CD4-positive, alpha-beta T cell treated with Interleukin-12 subunit alpha and Interleukin-12 subunit beta, for 1 hour (primary cell): ENCODE measurements at regions not wholly inside any gene's neighbourhood (a gene's known extent, or its start where the extent isn't known, plus 50 kb on each side); places are given as distances from the start of the nearest gene placed in this dataset.

Experiments
- DNase-seq: peaks from one replicate; pipeline ENCODE4 v3.0.0-alpha.2; 2020

DNA sequence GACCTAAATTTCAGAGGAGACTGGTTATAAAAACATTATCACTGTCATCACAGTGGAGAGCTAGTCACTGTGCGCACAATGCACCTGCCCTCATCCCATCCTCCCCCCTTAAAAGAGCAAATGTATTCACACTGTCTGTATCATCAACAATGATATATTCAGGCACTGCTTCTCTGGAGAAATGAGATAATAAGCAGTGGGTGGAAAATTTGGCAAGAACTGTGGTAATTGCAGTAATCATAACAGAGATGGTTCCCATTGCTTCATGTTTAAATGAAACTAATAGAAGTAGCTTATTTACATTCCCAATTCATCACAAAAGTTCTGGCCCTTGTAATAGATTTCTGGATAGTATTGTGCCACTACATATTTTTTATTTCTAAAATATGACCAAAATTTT lies 867.4 kb upstream of the ADGRL2 start:
- DNase-seq = no peak

DNA sequence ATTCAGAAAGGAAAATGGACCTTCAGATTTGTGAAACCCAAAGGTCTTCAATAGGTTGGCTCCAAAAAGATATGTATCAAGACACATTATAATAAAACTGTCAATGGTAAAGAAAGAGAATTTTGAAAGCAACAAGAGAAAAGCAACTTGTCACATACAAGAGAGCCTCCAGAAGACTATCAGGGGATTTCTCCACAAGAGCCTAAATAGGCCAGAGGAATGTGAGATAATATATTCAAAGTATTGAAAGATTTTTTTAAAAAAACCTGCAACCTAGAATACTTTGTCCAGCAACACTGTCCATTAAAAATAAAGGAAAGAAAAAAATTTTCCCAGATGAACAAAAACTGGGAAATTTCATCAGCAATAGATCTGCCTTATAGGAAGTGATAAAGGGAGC lies 869.6 kb upstream of the ADGRL2 start:
- DNase-seq = no peak

DNA sequence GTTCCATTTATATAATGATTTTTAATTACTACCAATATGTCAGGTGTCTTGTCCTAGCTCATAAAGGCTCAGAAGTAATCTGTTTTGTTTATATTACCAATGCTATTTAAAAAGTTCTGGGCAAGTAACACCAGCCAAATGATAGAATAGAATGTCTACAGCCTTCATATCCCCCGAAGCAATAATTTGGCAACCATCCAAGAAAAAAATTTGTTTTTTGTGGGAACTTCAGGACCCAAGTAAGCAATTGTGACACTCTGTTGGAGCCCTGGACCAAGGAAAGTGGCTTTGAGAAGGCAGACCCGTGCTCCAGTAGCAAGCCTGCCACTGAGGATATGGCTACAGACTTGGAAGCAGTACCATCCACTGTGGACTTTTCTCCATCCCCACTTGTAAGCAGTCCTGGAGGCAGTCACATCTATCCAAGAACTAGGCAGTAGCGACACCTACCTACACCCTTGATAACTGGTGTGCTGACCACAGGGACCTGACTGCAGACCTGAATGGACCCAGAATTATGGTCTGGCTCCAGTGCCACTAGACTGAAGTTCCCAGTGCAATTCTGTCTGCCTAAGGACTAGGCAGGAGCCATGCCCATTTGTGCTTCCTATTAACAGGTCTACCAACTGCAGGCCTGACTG lies 870.7 kb upstream of the ADGRL2 start:
- no peak for DNase-seq

DNA sequence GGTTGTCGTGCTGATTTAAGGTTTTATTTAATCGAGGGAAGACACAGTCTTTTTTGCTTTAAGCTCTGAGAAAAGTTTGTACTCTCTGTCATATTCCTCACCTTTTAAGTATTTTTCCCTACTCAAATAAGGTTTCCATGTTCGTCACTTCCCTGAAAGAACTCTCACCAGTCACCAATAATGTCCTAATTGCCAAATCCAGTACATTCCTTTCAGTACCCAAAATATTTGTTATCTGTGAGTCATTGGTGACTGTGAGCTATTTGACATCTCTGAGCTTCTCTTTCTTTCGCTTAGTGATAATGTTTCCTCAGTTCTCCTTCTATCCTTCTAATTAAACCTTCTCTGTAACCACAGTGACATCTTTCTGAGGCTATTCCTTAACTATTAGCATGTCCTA lies 874.2 kb upstream of the ADGRL2 start:
- DNase-seq = no peak

DNA sequence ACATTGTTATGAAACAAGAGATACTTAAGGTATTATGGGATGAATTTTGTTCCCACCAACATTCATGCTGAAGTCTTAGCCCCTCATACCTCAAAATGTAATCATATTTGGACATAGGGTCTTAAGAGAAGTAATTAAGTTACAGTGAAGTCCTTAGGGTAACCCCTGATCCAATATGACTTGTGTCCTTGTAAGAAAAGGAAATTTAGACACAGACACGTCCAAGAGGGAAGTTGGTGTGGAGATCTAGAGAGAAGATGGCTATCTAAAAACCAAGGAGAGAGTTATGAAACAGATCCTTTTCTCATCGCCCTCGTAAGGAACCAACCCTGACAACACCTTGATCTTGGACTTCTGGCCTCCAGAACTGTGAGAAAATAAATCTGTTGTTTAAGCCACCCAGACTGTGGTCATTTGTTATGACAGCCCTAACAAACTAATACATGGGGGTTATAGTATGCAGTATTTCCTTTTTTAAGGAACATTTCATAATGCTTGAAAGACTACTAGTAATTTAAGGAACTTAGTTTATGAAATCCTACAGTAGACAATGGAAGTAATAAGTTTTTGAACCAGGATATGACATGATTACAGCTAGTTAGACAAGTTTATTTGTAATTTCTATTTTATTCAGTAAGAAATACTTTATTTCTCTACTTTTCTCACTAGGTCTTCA lies 875.5 kb upstream of the ADGRL2 start:
- no peak for DNase-seq

DNA sequence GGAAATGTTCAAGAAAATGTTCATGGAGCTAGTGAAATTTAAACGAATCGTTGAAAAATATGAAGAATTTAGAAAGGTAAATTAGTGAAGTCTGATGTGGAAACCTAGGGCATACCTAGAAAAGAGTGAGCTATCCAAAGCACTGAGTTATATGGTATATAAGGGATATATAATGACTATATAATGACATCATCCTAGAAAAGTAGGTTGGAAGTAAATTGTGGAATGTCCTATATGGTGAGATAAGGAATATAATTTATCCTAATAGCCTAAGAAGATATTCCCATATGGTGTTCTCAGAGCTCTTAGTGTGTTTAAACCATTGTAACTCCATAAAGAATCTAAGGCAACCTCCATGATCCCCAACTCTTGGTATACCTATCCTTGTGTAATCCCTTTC lies 876.4 kb upstream of the ADGRL2 start:
- no peak for DNase-seq

DNA sequence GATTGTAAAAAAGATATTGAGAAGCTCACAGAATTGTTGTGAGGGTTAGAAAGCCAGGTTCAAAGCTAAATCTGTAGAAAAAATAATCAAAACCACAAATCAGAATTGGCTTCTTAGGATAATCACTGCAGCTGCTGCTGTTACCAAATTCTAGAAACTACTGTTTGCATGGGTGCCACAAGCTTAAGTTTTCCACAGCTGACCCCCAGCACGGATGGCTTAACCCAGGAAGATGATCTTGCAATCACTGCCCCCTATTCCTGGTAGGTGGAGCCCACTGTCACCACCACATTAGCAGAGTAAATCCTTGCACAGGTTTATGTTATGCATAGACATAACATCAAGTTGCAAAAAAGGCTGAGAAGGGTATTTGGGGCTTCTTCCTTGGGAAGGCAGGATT lies 877.8 kb upstream of the ADGRL2 start:
- no peak for DNase-seq

DNA sequence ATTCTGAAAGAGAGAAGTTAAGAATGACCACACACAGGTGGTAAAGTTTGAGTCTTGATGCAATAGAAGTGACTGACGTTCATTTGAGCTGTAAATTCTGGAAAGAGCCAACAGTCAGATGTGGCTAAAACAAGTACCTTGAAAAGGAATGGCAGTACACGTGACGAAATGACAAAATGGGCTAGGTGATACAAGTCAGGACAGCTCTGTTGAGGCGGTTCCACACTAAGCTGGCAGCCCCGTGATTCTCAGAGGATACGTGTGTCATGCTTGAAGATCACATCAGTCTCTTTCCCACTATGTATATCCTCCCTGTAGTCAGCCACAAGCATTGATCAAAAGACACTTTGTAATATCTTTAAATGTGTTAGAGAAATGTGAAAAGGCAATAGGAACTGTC lies 881.3 kb upstream of the ADGRL2 start:
- no peak for DNase-seq

DNA sequence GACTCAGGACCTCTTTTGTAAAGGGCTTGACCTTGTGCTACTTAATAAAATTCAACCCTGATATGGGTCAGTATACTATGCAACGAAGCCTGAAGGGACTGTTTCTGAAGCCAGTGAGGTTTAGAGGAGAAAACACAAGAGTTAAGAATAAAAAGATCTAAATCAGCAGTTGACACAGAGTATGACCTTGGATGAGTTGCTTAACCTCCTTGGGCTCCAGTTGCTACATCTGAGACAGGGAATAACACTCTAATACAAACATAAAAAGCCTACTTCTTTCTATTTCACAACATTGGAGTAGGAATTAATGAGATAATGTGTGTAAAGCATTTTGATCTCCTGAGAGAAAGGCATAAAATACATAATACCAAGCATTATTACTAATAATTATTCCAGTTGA lies 882.4 kb upstream of the ADGRL2 start:
- DNase-seq = no peak

DNA sequence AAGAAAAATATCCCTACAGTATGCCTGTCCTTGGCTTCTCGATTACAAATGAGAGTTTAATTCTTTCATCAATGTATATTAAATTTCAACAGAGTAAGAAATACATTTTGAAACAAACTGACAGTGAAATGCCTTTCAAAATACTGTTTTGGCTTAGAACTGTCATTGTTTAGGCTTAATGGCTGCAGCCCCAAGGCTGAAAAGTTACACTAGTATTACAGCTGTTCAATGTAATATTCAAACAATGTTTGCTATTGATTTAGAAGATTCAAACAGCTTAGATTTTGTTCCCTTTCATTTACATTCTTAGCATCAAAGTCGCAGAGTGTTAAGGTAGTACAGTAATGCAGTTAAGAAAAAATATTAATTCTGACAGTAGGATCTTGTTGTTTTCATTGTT lies 882.9 kb upstream of the ADGRL2 start:
- DNase-seq = no peak

DNA sequence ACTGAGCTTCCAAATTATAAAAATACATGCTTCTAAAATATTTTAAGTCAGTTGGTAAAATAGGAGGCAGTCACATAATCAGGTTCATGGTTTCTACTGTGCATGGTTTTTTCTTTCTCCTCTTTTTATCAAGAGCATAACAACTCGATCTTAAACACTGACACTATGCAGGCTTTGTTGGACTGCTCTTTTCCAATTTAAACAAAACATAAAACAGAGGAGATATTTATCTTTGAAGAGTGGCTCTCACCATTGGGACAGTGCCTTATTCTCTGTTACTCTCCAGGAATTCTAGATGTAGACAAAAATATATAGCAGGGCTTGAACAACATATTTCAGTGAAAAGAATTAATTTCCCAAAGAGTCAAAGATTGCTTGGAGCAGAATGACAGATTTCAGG lies 883.5 kb upstream of the ADGRL2 start:
- no peak for DNase-seq

DNA sequence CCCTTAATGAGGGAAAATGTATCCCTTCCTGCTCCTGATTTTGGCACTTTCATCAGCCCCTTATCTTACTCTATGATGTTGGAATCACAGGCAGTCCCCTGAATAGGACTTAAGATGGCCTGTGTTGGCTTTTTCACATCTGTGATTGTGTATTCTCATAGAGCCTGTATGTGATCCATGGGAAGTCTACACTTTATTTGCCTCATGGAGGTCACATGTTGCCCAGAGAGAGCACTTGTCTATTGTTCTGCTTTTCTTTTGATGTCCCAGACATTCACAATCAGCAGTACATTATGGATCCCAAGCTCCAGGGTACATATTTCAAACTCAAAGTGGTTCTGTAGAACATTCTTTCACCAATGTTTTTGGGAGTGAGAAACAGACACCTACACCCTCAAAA lies 885.2 kb upstream of the ADGRL2 start:
- no peak for DNase-seq

DNA sequence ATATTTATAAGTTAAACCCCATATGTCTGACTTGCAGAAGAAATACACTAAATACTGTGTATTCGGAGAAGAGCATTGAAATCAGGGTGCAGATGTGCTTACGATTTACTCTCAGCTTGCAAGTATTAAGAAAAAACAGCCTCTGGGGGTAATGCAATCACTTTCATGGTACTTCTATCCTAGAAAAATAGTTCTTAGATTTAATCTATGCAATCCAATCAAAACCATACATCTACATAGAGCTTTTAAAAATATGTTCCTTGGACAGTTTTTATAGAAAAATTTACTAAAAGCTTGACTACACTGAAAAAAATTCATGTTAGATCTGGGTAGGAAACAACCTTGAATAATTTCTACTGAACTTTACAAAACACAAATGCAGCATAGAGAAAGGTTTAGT lies 890.3 kb upstream of the ADGRL2 start:
- DNase-seq = no peak

DNA sequence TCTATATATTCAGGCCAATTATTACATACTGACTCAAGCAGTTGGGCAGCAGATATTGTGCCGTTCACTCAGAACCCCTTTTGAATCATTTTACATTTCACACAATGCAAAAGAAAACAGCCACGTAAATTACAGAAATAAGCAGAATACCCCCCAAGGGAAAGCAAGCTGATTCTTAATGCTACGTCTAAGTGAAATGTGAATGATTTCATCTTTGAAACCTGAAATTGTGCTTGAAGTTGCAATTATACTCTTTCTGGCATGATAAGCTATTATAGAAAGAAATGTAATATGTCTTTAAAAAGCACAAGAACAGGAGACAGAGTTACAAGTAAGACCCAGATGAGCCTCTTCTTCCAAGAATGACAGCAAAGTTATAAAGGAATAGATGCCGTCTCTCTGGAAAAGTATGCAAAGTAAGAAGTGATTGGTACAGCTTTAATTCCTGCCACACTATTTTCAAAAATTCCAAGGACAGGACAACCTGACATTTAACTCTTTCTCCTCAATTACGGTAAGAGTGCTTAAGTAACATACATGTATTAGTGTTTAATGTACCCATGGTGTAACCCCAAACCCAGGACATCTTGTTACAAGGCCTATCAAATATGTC lies 891.5 kb upstream of the ADGRL2 start:
- DNase-seq = no peak

DNA sequence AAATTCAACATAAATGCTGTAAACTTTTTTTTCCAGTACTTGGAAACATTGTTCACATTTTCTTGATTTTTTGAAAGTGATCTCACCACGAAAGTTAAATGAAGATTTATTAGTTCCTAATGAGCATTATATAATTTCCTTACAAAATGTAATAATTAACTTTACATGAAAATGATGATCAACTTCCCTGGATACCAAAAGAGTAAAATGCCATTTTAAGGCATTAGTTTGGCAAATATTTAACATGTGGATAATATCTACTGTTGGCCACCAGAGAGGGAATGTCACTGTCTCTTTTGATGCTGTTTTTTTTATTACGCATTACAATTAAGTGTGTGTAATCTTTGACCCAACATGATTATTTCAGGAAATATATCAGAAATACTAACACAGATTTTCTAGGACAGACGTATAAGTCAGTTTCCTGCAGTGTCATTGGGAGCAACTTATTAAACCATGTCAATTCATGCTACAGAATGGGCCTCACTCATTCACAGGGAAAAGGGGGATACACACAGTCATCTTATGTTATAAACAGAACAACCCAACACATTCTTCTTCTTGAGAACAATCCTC lies 903.9 kb upstream of the ADGRL2 start:
- no peak for DNase-seq

DNA sequence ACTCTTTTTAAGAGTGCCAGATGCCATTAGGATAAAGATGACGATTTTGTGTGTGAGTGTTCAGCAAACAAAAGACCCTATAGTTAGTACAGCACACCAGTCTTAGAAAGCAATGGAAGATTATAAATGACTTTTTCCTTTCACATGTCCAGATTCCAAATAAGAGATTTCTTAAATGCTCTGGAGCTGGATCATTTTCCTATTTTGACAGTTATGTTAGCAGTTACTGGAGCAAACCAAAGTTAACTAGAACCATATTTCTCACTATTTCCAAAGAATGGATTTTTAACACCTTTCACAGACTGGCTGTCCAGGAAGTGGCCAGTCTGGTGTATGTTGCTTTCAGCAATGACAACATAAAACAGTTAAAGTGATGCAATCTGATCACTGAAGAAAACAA lies 905.8 kb upstream of the ADGRL2 start:
- no peak for DNase-seq

DNA sequence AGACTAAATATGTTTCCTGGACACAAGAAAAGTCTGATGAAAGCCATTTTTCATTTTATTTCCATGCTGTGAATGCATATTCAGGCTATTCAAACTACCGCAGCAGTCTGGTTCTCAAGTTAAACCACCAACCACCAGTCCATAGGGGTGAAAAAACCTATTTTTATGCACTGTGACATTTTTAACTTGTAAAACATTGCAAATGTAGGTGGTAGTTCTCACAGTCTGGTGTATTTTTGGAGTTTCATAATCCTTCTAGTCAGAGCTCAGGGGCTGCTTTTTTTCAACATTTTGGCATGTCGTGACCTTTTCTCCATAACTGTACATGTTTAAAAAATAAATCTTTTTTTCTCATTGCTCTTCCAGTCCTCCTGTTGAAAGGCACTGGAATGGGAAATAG lies 907.6 kb upstream of the ADGRL2 start:
- no peak for DNase-seq

DNA sequence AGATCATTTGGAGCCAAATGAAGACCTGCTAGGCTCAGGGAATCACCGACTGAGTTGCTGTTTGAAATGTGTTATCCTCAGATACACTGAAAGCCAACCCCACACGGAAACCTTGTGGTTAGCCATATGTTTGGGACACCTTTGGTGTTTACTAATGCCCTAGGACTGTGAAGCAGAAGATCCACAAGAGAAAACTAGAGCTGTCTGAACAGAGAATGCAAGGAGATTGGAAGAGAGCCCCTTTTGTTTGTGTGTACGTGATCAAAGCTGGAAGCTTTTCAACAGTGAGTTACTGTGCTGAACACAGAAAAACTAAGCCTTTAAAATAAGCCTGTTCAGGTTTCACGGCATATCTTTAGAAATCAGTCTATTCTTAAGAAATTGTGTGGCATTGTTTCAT lies 908.2 kb upstream of the ADGRL2 start:
- no peak for DNase-seq

DNA sequence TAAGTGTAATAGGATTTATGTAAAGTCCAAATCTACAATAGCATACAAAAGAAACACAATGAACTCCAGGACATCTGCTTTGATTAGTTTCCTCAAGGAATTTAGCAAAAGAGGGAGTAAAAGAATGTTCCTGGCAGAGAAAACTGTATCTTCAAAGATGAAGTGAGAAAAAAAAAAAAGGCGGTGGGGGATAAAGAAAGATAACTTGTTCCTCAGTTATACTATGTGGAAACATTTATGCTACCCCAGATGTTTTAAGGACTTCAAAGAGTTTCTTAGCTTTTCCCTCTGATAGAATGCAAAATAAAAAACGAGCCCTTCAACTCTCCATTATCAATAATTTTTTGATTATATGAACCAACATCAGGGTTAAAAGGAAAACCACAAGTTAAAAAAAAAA lies 908.9 kb upstream of the ADGRL2 start:
- DNase-seq = no peak

DNA sequence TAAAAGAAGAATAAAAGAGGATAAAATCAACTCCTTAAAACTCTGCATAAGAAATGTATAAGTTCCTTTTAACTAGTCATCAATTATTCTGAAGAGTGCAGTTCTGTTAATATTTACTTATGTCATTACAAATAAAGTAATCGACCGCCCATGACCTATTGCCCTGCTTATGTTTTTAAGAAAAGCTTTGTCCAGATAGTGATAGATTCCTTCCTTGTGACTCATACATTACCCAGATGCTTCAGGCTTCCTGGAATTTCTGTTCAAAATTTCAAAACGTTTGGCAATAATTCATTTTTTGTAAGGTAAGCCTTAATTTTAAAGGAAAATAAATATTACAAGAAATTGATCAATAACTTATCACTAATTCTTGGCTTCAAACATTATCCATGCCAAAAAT lies 918.2 kb upstream of the ADGRL2 start:
- no peak for DNase-seq

DNA sequence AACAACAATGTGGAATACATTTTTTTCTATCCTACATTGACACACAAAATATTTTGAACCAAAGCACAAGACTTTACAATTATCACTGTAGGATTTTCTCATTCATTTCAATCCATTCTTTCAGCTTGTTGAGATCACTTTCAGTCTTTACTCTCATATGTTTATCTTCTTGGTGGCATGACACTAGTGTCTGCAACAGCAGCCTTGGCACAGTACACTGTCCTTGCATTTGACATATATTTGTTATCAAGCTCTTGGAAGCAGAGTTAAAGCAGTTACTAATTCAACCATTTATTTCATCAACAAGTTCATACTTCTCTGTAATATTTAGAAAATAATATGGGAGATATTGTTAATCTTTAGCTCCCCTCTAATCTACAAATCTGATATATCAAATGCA lies 922.4 kb upstream of the ADGRL2 start:
- no peak for DNase-seq

DNA sequence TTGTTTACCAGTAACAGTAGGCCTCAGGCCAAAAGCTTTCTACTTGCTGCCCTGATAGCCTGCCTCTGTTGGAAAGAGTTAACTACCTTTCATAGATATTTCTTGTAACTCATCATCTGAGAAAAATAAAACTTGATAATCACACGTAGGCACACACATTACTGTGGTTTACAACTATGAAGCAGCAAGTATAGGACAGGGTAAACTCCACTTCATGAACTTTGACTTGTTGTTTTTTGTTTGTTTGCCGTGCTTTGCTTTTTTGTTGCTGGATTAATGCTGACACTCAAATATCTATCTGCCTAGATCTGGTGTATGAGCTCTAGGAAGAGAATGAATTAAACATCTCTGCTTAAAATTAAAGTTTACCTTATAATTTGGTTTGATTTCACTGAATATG lies 924.7 kb upstream of the ADGRL2 start:
- DNase-seq = no peak

DNA sequence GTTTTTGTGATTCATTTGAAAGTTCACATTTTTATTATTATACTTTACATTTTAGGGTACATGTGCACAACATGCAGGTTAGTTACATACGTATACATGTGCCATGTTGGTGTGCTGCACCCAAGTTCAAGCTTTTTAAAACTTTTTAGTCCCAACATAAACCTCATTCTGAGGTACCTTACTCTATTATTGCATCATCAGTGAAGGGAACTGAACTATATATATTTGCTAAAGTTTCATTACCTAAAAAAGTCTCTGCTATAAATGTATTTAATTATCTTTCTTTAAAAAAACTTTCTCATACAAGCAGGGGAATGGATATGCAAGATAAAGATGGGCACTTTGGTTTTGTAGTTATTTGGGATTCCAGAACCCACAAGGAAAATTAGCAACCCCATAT lies 931.4 kb upstream of the ADGRL2 start:
- DNase-seq = no peak

DNA sequence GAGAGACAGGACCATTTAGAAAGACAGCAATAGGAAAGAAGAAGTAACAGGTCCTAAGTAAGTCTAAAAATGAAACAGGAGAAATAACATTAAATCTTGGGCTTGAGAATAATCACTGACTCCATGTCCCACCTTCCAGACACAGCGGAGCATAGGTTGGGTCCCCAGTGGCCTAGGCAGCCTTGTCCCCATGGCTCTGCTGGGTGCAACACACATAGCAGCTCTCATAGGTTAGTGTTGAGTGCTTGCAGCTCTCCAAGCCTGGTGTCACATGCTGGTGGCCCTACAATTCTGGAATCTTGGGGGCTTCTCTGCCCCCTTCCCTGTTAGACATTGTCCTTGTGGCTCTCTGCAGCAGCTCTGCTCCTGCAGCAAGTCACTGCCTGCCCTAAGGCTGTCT lies 952.8 kb upstream of the ADGRL2 start:
- DNase-seq = no peak

DNA sequence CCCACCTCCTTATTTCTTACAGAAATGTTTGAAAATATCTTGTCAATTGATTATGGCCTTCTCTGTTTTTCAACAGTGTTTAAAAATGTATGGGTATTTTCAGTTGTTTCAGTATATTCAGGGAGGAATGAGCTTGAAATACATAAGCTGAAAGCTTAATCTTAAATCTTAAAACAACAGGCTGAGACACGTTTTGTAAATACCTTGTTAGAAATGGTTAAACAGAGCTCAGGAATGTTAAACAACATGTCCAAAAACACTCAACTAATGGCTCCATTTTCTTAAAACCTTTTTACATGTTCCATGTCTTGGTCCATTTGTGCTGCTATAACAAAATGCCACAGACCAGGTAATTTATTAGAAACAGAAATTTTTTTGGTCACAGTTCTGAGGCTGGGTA lies 953.8 kb upstream of the ADGRL2 start:
- no peak for DNase-seq
